K562 (cell line): ENCODE measurements at regions not wholly inside any gene's neighbourhood (a gene's known extent, or its start where the extent isn't known, plus 50 kb on each side); places are given as distances from the start of the nearest gene placed in this dataset.

Experiments
- ATAC-seq: fragments of 200-7000 bp; cut with Tn5 transposase; 3 replicates; pipeline ENCODE4 v1.9.1; 2020; ENCODE audit warnings: moderate library complexity
- BruUV-seq: library from RNA; stranded (reverse); fragments of 400-500 nt; replicated peaks from 2 replicates; lab custom pipeline; 2021; lab: Mats Ljungman, UMichigan
- CTCF ChIA-PET: fragments of 300-600 bp; formaldehyde crosslinking; extraction: SDS; loops from one replicate; lab custom pipeline; 2021; ENCODE audit warnings: low intra/inter-chr PET ratio; lab: Yijun Ruan, JAX
- POLR2A ChIA-PET: fragments of 300-600, 350-650 bp; sonication (Branson Sonifier 250); formaldehyde crosslinking; extraction: SDS; loops from one replicate; lab custom pipeline; 2021; ENCODE audit warnings: antibody characterized with exemption, inconsistent platforms; lab: Yijun Ruan, JAX
- DNase-seq, 4 experiments: peaks; one replicate each; pipeline versions ENCODE4 v3.0.0 to v3.0.0-alpha.2; 2011 to 2018; ENCODE audit warnings: low spot score in 3 of 4, mixed read lengths in 3 of 4; ENCODE audit errors: extremely low read depth in 1 of 4
- FAIRE-seq: peaks from 2 replicates; lab custom pipeline; 2011; peaks lifted over from hg19 to GRCh38; lab: Jason Lieb, UNC
- H2AFZ ChIP-seq: 2 replicates; pipeline ENCODE4 v1.6.0; 2011; ENCODE audit warnings: low read depth, low read length, control low read depth, inconsistent platforms
- H3K27ac ChIP-seq: fragments of 200-600 bp; 3 replicates; pipeline ENCODE4 v1.8.0; 2011; ENCODE audit warnings: low read depth, mild to moderate bottlenecking, control low read depth, inconsistent platforms, low read length, moderate library complexity, mixed read lengths; ENCODE audit errors: extremely low read depth
- H3K27me3 ChIP-seq, 2 experiments: fragments of 300-600 bp in 1 of 2; 2 replicates in 1 of 2; 3 replicates in 1 of 2; pipeline versions ENCODE4 v1.6.0 to v1.8.0; 2011; ENCODE audit warnings: inconsistent platforms in 2 of 2, low read length in 2 of 2, mild to moderate bottlenecking in 1 of 2, mixed read lengths in 1 of 2, moderate library complexity in 1 of 2; ENCODE audit not compliant: control insufficient read depth in 2 of 2, insufficient read depth in 2 of 2
- H3K36me3 ChIP-seq: fragments of 300-600 bp; 3 replicates; pipeline ENCODE4 v1.8.0; 2011; ENCODE audit warnings: mild to moderate bottlenecking, low read length, inconsistent platforms; ENCODE audit not compliant: control insufficient read depth, insufficient read depth
- H3K4me1 ChIP-seq, 2 experiments: fragments of 200-600 bp in 1 of 2; replicated peaks in 1 of 2; 2 replicates in 1 of 2; 3 replicates in 1 of 2; pipeline versions ENCODE4 v1.5.1 to v1.8.0; 2011; ENCODE audit warnings: inconsistent platforms in 2 of 2, low read length in 2 of 2, mild to moderate bottlenecking in 1 of 2, mixed read lengths in 1 of 2, moderate library complexity in 1 of 2; ENCODE audit not compliant: control insufficient read depth in 2 of 2, insufficient read depth in 2 of 2
- H3K4me2 ChIP-seq: 2 replicates; pipeline ENCODE4 v1.6.1; 2011; ENCODE audit warnings: low read length, control low read depth, inconsistent platforms, mixed read lengths; ENCODE audit not compliant: insufficient read depth
- H3K4me3 ChIP-seq: fragments of 200-600 bp; sonication (generic), shearing (Covaris generic); 2 replicates; pipeline ENCODE4 v1.5.1; 2016; ENCODE audit warnings: control low read depth, inconsistent platforms
- H3K79me2 ChIP-seq: fragments of 200-600 bp; 3 replicates; pipeline ENCODE4 v1.8.0; 2011; ENCODE audit warnings: low read length, inconsistent platforms; ENCODE audit not compliant: control insufficient read depth, insufficient read depth
- H3K9ac ChIP-seq, 2 experiments: 2 replicates each; pipeline versions ENCODE4 v1.6.0 to v1.6.1; 2011; ENCODE audit warnings: low read depth in 2 of 2, low read length in 2 of 2, control low read depth in 1 of 2, inconsistent platforms in 1 of 2, mild to moderate bottlenecking in 1 of 2, mixed read lengths in 1 of 2; ENCODE audit not compliant: insufficient read depth in 1 of 2
- H3K9me1 ChIP-seq: one replicate; pipeline ENCODE4 v1.6.0; 2011; ENCODE audit warnings: inconsistent platforms, mild to moderate bottlenecking, low read length, moderate library complexity; ENCODE audit not compliant: control insufficient read depth, insufficient read depth
- H3K9me3 ChIP-seq: replicated peaks from 2 replicates; pipeline ENCODE4 v1.5.1; 2011; ENCODE audit warnings: low read depth, low read length, inconsistent platforms; ENCODE audit not compliant: control insufficient read depth, insufficient read depth
- H4K20me1 ChIP-seq: replicated peaks from 2 replicates; pipeline ENCODE4 v1.6.1; 2011; ENCODE audit warnings: low read length, inconsistent platforms, mixed read lengths; ENCODE audit not compliant: control insufficient read depth, insufficient read depth
- HMGN3 ChIP-seq: IDR thresholded peaks from 2 replicates; pipeline ENCODE4 v1.6.1; 2011; ENCODE audit warnings: borderline replicate concordance, low read depth, mild to moderate bottlenecking, mixed read lengths, low read length; ENCODE audit not compliant: insufficient read length; ENCODE audit errors: extremely low read depth
- NR1H2 ChIP-seq: sonication (generic); formaldehyde crosslinking; IDR thresholded peaks from 2 replicates; pipeline ENCODE4 v1.4.0; 2020; ENCODE audit warnings: mild to moderate bottlenecking, missing genetic modification reagents
- SAP30 ChIP-seq: fragments of 200-600 bp; sonication (generic); IDR thresholded peaks from 2 replicates; pipeline ENCODE4 v1.6.1; 2012; ENCODE audit warnings: borderline replicate concordance, low read depth, mild to moderate bottlenecking, moderate library complexity, low read length, control low read depth, inconsistent platforms; ENCODE audit not compliant: insufficient read depth, poor library complexity, severe bottlenecking
- SRF ChIP-seq, 2 experiments: fragments of 250-450, 450-650 bp in 1 of 2; sonication (Bioruptor Pico) in 1 of 2; sonication (generic) in 1 of 2; formaldehyde crosslinking; IDR thresholded peaks; 2 replicates each; pipeline versions ENCODE4 v1.5.0 to v1.5.1; 2020 to 2022; ENCODE audit warnings: mild to moderate bottlenecking in 1 of 2, missing genetic modification reagents in 1 of 2
- TAF1 ChIP-seq: IDR thresholded peaks from 2 replicates; pipeline ENCODE4 v1.6.1; 2011; ENCODE audit warnings: mild to moderate bottlenecking, low read length, moderate library complexity; ENCODE audit not compliant: insufficient read depth, control insufficient read depth, severe bottlenecking; ENCODE audit errors: extremely low read depth
- ZBTB1 ChIP-seq: sonication (generic); formaldehyde crosslinking; IDR thresholded peaks from 2 replicates; pipeline ENCODE4 v1.8.1; 2023; ENCODE audit warnings: missing genetic modification reagents, low read depth, mild to moderate bottlenecking, borderline replicate concordance
- ZBTB8A ChIP-seq: fragments of 450-650 bp; IDR thresholded peaks from 2 replicates; pipeline ENCODE4 v1.6.1; 2018; ENCODE audit warnings: mild to moderate bottlenecking, moderate library complexity; ENCODE audit not compliant: partially characterized antibody
- ZNF134 ChIP-seq: fragments of 250-450 bp; sonication (Bioruptor Pico); conservative IDR thresholded peaks from 2 replicates; pipeline ENCODE4 v1.4.0; 2020
- ZNF174 ChIP-seq: fragments of 250-450 bp; sonication (Bioruptor Pico); IDR thresholded peaks from 2 replicates; pipeline ENCODE4 v1.4.0; 2020; ENCODE audit warnings: mild to moderate bottlenecking
- ZNF408 ChIP-seq: fragments of 250-450 bp; sonication (Bioruptor Pico); IDR thresholded peaks from 2 replicates; pipeline ENCODE4 v1.4.0; 2020; ENCODE audit warnings: low read depth, mild to moderate bottlenecking, moderate library complexity
- WGBS: fragments of 100-300 bp; shearing (Covaris generic); methylation state at CpG from one replicate; pipeline ENCODE4 v1.1.6; 2016; ENCODE audit warnings: low coverage, mixed read lengths; ENCODE audit not compliant: insufficient coverage; ENCODE audit errors: missing lambda C conversion rate; 5-methylcytosine and 5-hydroxymethylcytosine counted together
- in situ Hi-C: fragments of 300-500 bp; cut with MboI; formaldehyde crosslinking; loops from 4 replicates; pipeline ENCODE4 v1.15.0; 2018; ENCODE audit warnings: inconsistent platforms, mixed read lengths
- intact Hi-C: fragments of 100-400 bp; cut with micrococcal nuclease; formaldehyde crosslinking; loops from 2 replicates; pipeline ENCODE4 v1.14.2; 2022
- TF ChIP-seq, protein P1 (sequence below): fragments of 250-450 bp; sonication (Bioruptor Pico); IDR thresholded peaks from 2 replicates; pipeline ENCODE4 v1.4.0; 2020; ENCODE audit warnings: mild to moderate bottlenecking, moderate library complexity

- Histone ChIP-seq H3K4me1 (no peaks in the 10 kb centered on the region), H3K9me1 (no peaks in the 10 kb centered on the region), H3K9me3 (no peaks in the 10 kb centered on the region), H3K4me3 (no peak overlapping the region), H3K27ac (no peak overlapping the region), H4K20me1 (no peaks in the 10 kb centered on the region), H3K79me2 (no peaks in the 10 kb centered on the region), H3K36me3 (no peaks in the 10 kb centered on the region), H3K9ac (no peak overlapping the region), H3K27me3 (no peaks in the 10 kb centered on the region), H2AFZ (no peak overlapping the region), H3K4me2 (no peak overlapping the region)
- ATAC-seq (no peak), FAIRE-seq (no peak), DNase-seq (no peak)
- TF ChIP-seq ZNF408 (CRISPR knock-in tag): no peak
- TF ChIP-seq ZNF174 (CRISPR knock-in tag): no peak
- no peak for TF ChIP-seq ZBTB8A
- in situ Hi-C loops (no loop called here), intact Hi-C loops (no loop called here)
- POLR2A ChIA-PET: interaction anchor here (0.7 kb wide), 1 partner anchor 147 kb away, joined by 3 read pairs; no protein-coding TSS in a partner anchor
- CTCF ChIA-PET: no interaction called here
- BruUV-seq: no TSS peak
- 1% methylated on average over 7 of the region's 7 CpGs for WGBS
Measured at GRCh38 chr6:113375950-113376846, 480.9 kb upstream of the MARCKS start.

DNA sequence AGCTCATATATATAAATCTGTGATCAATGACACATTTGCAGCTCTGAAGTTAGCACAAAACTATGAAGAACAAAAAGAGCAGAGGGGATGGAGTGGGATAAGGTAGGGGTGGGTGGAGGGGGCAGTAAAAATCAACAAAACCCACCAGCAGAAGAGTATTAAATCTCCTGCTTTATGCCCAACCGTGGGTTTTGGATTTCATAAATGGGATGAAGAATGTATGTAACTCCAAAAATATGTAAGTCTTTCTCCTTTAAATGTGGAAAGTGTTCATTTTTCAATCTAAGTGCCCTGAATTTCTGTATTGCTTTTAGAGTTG lies 480.3 kb upstream of the MARCKS start:
- Histone ChIP-seq H3K79me2 (no peaks in the 10 kb centered on the region), H3K4me3 (no peak overlapping the region), H3K9me3 (no peaks in the 10 kb centered on the region), H2AFZ (no peak overlapping the region), H3K36me3 (no peaks in the 10 kb centered on the region), H3K4me2 (no peak overlapping the region), H3K4me1 (no peaks in the 10 kb centered on the region), H3K27ac (no peak overlapping the region), H3K9me1 (no peaks in the 10 kb centered on the region), H4K20me1 (no peaks in the 10 kb centered on the region), H3K9ac (no peak overlapping the region), H3K27me3 (no peaks in the 10 kb centered on the region)
- no TSS peak for BruUV-seq
- TF ChIP-seq ZNF134 (CRISPR knock-in tag) (no peak), ZBTB1 (CRISPR knock-in tag) (no peak), TAF1 (no peak), SRF (CRISPR knock-in tag; IDR thresholded peaks at IDR 0.05) (no peak), NR1H2 (CRISPR knock-in tag) (no peak), HMGN3 (no peak), SAP30 (no peak)
- TF ChIP-seq, protein P1, sequence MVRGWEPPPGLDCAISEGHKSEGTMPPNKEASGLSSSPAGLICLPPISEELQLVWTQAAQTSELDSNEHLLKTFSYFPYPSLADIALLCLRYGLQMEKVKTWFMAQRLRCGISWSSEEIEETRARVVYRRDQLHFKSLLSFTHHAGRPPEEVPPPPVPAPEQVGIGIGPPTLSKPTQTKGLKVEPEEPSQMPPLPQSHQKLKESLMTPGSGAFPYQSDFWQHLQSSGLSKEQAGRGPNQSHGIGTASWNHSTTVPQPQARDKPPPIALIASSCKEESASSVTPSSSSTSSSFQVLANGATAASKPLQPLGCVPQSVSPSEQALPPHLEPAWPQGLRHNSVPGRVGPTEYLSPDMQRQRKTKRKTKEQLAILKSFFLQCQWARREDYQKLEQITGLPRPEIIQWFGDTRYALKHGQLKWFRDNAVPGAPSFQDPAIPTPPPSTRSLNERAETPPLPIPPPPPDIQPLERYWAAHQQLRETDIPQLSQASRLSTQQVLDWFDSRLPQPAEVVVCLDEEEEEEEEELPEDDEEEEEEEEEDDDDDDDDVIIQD (CRISPR knock-in tag): no peak
- no peak for ATAC-seq
- CTCF ChIA-PET: no interaction called here
- intact Hi-C loops: no loop called here
- in situ Hi-C loops: no loop called here
- 0% methylated on average over 1 of the region's 1 CpG for WGBS
- POLR2A ChIA-PET: no interaction called here
- no peak for FAIRE-seq
- no peak for DNase-seq
